GM08714 (cell line): ENCODE measurements at regions not wholly inside any gene's neighbourhood (a gene's known extent, or its start where the extent isn't known, plus 50 kb on each side); places are given as distances from the start of the nearest gene placed in this dataset.
"Not testable (repeated sequence)": the region's sequence is repeated elsewhere in the genome, so short reads cannot be mapped to it uniquely, and the experiment has no call there.

Experiments used
- H3K4me3 ChIP-seq: fragments of 200-500 bp; sonication (Bioruptor generic); 2 replicates; pipeline ENCODE4 v1.5.1; 2014; ENCODE audit warnings: mild to moderate bottlenecking, low read length, inconsistent platforms
- ZNF274 ChIP-seq: IDR thresholded peaks from 2 replicates; pipeline ENCODE4 v1.6.1; 2012; ENCODE audit warnings: mild to moderate bottlenecking, low read depth, low read length

GRCh38 chr2:40629768-40630434 is 178.0 kb upstream of the SLC8A1 start:
- TF ChIP-seq ZNF274, result no peak
- no peak overlapping the region for H3K4me3 ChIP-seq

GRCh38 chr2:40639320-40639719 is 187.4 kb upstream of the SLC8A1 start:
- no peak for TF ChIP-seq ZNF274
- H3K4me3 ChIP-seq, result no peak overlapping the region

- no peak for TF ChIP-seq ZNF274
- no peak overlapping the region for H3K4me3 ChIP-seq
Observed at GRCh38 chr2:40642237-40642636, 190.3 kb upstream of the SLC8A1 start.

GRCh38 chr2:40642726-40643125 is 190.8 kb upstream of the SLC8A1 start:
- no peak overlapping the region for H3K4me3 ChIP-seq
- no peak for TF ChIP-seq ZNF274

GRCh38 chr2:40646642-40647041 is 194.8 kb upstream of the SLC8A1 start:
- no peak overlapping the region for H3K4me3 ChIP-seq
- no peak for TF ChIP-seq ZNF274

DNA sequence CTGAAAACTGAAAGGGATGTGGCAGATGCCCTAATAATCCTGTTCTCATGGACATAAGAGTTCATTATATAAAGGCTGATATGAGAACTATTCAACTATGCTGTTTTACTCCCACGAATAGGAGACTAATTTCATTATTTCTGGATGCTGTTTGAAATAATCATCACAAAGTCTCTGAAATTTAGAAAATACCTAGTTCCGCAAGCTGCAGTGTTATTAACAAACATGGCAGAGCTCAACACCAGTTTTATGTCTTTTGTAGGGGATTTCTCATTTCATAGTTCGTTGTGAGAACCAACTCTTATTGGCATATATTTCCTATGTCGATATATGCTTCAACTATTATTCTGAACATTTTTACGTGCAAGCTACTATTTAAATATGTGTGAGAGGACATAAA is 200.3 kb upstream of the SLC8A1 start:
- no peak for TF ChIP-seq ZNF274
- H3K4me3 ChIP-seq, result no peak overlapping the region

DNA sequence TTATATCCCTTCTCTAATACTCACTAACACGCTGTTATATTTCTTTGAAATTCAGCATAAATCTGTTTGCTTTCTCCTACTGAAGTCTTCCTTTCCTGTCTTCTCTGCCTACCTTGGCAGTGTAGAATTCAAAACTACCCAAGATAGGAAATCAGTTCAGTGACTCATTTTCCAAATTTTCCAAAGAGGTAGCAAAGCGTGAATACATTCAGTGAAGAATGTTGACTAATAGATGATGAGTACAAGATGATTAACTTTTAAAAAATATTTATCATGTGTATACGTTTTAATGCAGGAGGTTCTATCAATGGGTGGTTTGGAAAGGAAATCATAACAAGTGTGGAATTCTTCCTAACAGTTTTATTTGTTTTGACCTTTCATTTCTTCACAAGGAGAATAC is 201.9 kb upstream of the SLC8A1 start:
- no peak for TF ChIP-seq ZNF274
- H3K4me3 ChIP-seq, result no peak overlapping the region

- H3K4me3 ChIP-seq, result no peak overlapping the region
- no peak for TF ChIP-seq ZNF274
Observed at GRCh38 chr2:40654346-40654745, 202.5 kb upstream of the SLC8A1 start.

DNA sequence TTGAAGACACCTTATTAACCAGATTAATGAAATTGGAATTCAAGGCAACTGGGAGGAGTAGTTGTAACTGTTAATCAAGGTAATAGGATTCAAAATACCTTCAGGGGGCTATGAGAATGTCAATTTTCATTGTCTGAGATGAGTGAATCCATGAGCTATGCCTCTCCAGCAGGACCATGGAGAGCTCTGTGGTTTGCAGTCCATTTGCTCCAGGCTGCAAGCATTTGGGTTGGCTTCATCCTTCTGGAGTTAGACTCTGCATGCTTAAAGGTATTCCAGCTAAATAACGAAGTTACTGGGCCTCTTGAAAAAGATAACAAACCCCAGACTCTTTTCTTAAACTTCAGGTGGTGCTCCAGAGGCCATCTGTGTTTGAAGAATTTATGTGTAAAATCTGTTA is 207.1 kb upstream of the SLC8A1 start:
- no peak for TF ChIP-seq ZNF274
- H3K4me3 ChIP-seq, result no peak overlapping the region

- no peak overlapping the region for H3K4me3 ChIP-seq
- no peak for TF ChIP-seq ZNF274
Observed at GRCh38 chr2:40665493-40666232, 213.8 kb upstream of the SLC8A1 start.

DNA sequence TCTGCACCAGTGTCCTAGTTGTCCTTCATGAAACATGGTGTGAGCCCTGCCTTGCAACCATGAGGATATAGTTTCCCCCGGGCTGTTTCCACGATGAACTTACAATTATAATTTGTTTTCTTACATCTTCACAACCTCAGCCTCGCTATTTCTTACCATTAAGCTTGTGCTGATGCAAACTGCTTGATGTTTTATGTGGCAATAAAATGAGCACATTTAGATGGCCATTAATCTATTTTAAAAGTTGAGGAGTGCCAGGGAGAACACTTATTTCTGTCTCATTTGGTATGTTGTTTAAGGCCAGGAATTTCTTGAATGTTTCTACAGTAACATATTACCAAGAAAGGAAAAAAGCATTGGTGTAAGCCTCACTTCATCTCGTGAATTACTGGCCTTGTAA is 214.5 kb upstream of the SLC8A1 start:
- TF ChIP-seq ZNF274, result no peak
- no peak overlapping the region for H3K4me3 ChIP-seq

DNA sequence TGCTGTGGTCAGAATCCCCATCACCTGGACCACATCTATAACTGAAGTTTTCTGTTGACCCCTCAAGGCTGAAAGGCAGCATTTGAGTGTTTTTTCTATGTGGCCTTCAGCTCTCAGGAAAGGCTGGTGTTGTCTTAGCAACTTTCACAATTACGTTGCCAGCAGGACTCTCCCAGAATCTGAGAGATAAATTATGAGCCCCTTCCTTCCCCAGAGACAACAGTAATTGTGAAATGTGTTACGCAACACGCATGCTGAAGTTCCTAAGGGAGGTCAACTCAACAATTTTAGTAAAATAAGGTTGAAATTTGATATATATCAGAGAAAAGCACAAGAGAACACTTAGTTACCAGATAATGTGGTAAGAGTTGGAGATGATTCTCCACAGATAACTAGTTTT is 216.5 kb upstream of the SLC8A1 start:
- no peak for TF ChIP-seq ZNF274
- no peak overlapping the region for H3K4me3 ChIP-seq

DNA sequence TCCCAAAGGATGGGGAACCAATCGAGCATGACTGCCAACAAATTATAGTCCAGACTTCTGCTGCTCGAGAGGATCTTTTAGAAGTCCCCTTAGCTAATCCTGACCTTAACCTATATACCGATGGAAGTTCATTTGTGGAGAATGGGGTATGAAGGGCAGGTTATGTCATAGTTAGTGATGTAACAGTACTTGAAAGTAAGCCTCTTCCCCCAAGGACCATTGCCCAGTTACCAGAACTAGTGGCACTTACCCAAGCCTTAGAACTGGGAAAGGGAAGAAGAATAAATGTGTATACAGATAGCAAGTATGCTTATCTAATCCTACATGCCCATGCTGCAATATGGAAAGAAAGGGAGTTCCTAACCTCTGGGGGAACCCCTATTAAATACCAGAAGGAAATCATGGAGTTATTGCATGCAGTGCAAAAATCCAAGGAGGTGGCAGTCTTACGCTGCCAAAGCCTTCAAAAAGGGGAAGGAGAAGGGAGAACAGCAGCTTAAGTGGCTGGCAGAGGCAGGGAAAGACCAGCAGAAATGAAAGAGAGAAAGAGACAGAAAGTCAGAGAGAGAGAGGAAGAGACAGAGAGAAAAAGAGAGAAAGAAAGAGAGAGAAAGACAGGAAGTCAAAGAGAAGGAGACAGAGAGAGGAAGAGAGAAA is 224.4 kb upstream of the SLC8A1 start:
- not testable (repeated sequence) for H3K4me3 ChIP-seq

- H3K4me3 ChIP-seq, result no peak overlapping the region
- TF ChIP-seq ZNF274, result no peak
Observed at GRCh38 chr2:40680547-40680946, 228.7 kb upstream of the SLC8A1 start.

DNA sequence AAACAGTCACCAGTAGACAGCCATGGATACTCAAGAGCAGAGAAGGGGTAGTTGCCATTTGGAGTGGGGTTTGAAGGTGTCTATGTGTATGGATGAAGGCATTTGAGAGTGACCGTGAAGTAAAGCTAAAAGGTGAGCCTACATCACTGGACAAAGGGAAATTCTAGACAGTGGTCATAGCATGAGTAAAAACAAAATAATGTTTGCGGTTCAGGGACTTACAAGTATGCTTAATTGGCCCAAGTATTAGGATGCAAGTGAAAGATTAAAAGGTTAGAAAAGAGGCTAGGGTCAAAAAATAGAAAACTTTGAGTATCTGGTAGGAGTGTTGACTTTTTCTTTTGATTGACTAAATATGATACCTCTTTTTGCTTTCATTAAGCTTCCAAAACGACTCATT is 238.1 kb upstream of the SLC8A1 start:
- no peak for TF ChIP-seq ZNF274
- no peak overlapping the region for H3K4me3 ChIP-seq
